DMS79 (cell line): ENCODE measurements at regions not wholly inside any gene's neighbourhood (a gene's known extent, or its start where the extent isn't known, plus 50 kb on each side); places are given as distances from the start of the nearest gene placed in this dataset.

Experiments
- DNase-seq: peaks from one replicate; lab custom pipeline; 2025; lab: John Stamatoyannopoulos, UW

GRCh38 chr10:10462151-10462941 lies 555.3 kb upstream of the CELF2 start:
- DNase-seq, result no peak

GRCh38 chr10:10471758-10472157 lies 545.9 kb upstream of the CELF2 start:
- DNase-seq, result no peak

GRCh38 chr10:10475812-10476211 lies 541.9 kb upstream of the CELF2 start:
- no peak for DNase-seq

DNA sequence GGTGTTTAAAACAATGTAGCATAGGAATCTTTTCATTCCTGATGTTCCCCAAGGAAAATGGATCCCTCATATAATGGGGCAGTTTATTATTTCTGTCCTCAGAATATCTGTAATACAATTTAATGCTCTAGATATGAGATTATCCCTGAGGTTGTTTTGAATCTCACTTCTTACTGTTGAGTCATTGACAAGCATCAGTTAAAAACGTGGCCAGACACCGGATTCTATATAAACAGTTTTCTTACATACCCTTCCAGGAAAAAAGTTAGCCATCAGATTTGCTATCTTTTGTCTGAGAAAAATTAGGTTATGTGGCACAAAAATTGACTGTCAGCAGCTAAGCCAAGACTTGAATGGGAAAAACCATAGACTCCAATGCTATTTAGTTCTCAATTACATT lies 539.8 kb upstream of the CELF2 start:
- no peak for DNase-seq

GRCh38 chr10:10479465-10479864 lies 538.2 kb upstream of the CELF2 start:
- DNase-seq, result no peak

GRCh38 chr10:10482613-10483012 lies 535.1 kb upstream of the CELF2 start:
- DNase-seq, result no peak

DNA sequence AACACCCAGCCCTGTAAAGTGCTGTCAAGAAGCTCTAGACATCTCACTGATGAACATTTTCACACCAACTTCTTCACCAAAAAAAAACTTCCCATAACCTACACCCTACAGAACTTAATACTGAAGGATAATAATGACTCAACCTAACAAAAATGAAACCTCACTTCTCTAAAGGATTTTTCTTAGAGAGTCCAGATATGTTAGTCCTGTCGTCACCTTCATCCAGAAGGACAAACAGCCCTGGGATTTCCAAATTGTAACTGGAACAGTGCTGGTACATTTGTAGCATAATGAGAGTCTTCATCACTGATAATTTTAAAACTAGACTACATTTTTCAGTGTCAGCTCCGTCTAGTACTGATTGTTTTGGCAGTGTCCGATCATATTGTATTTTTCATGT lies 528.6 kb upstream of the CELF2 start:
- DNase-seq, result no peak

- DNase-seq, result no peak
Observed at GRCh38 chr10:10489805-10490571, 527.7 kb upstream of the CELF2 start.

- no peak for DNase-seq
Observed at GRCh38 chr10:10490581-10490980, 527.1 kb upstream of the CELF2 start.

DNA sequence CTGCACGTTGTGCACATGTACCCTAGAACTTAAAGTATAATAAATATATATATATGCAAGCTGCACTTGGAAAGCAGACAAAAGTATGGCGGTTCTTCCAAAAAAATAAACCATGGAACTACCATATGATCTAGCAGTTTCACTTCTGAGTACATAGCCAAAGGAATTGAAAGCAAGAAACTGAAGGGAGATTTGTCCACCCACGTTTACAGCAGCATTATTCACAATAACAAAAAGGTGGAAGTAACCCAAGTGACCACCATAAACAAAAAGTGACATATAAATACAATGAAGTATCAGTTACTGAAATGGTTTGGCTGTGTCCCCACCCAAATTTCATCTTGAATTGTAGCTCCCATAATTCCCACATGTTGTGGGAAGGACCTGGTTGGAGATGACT lies 525.3 kb upstream of the CELF2 start:
- no peak for DNase-seq

GRCh38 chr10:10493833-10494232 lies 523.8 kb upstream of the CELF2 start:
- DNase-seq, result no peak

DNA sequence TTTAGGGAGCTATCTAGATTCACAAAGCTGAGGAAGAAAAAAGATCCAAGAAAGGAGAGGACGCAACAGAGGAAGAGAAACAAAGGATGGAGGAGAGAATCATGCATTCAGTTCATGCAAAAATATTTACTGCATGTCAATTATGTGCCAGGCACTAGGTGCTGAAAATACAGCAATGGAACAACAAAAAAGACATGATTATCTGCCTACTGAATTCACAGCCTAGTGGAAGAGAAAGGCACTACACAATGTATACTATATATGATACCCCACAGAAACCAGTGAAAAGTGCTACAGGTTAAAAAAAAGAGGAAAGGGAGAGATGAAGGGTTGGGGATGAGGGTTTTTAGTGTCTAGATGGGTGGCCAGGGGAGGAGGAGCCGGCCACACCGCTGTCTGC lies 520.4 kb upstream of the CELF2 start:
- DNase-seq, result no peak

DNA sequence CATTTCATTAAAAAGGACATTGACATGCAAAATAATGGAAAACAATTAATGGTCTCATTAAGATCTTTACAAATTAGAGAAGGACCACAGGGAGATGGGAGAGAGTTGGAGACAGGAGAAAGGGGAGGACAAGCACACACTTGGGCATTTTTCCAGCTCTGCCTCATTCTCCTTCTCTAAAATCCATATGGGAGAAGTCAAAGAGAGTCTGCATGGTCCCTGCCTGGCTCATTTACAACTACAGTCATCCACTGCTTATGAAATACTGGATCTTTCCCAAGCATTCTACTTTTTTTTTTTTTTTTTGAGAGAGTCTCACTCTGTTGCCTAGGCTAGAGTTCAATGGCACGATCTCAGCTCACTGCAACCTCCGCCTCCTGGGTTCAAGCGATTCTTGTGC lies 518.9 kb upstream of the CELF2 start:
- DNase-seq, result no peak

- DNase-seq, result no peak
Observed at GRCh38 chr10:10499839-10500238, 517.8 kb upstream of the CELF2 start.

DNA sequence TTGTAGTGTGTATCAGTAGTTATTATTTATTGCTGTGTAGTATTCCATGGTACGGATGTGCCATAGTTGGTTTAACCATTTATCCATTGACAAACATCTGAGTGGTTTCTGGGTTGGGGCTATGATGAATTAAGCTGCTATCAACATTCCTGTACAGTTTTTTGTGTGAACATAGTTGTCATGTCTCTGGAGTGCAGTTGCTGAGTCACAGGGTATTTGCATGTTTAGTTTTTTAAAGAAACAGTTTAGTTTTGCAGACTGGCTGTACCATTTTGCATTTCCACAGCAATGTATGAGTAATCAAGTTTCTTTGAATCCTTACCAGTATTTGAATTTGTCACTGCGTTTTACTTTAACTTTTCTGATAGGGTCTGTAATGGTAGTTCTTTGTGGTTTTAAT lies 516.7 kb upstream of the CELF2 start:
- DNase-seq, result no peak

DNA sequence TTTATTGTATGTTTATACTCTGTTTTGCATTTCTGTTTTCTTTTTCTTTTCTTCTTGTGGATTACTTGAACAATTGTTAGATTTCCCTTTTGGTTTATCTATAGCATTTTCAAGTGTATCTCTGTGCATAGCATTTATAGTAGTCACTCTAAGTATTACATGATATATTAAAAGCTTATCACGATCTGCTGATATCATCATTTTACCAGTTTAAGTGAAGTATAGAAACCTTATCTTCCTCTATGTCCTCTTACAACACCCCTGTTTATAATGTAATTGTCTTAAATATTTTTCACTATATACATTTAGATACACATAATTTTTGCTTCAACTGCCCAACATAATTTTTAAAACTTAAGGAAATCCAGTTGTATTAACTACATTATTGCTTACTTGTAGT lies 513.9 kb upstream of the CELF2 start:
- no peak for DNase-seq

DNA sequence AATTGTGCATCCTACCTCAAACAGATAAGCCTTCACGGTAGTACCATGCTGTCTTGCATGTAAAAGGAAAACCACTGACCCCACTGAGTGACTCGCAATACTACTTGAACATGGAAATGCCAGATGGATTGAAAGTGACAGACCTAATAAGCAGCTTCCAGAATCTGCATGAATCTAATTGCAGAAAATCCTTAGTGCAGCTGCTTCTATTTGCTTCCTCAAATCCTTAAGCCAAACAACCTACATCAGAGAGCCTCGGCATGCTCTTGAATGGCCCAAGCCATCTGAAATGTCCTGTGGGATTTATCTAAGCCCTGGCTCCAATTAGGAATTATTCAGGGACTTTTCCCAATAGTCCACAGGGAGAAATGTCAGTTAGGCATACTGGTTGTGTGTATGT lies 509.5 kb upstream of the CELF2 start:
- no peak for DNase-seq

GRCh38 chr10:10510179-10510578 lies 507.5 kb upstream of the CELF2 start:
- DNase-seq, result no peak

- DNase-seq, result no peak
Observed at GRCh38 chr10:10513067-10513466, 504.6 kb upstream of the CELF2 start.

DNA sequence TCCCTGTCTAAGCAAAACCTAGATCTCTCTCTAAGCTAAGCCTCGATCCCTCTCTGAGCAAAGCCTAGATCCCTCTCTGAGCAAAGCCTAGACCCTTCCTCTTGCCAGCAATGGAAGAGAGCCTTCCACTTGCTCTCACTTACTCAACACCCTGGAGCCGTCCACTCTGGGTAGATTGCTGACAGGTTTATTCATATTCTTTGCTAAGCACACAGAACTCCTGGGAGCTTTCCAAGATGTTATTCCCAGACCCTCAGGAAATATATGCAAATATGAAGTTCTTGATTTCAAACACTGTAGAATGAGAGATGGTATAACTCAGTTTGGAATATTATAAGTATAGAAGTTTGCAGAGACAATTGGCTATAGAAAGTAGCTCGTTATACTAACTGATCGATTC lies 503.8 kb upstream of the CELF2 start:
- no peak for DNase-seq

DNA sequence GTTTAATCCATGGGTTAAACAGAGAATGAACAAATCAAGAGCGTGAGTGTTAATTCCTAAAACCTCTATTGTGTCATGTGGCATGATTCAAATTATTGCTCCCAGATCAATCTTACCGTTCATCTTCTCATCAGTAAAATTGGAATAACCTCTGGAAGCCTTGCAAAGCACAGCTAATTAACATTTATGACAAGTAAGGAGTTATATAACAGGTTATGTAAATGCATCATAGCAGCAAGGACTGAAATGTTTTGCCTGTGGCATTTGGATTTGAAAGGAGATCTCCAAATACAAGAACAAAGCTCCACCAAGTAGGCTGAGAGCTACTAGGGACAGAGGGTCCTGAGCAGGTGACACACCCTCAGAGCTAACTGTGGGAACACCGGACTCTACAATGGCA lies 502.9 kb upstream of the CELF2 start:
- no peak for DNase-seq

GRCh38 chr10:10515479-10516204 lies 502.0 kb upstream of the CELF2 start:
- DNase-seq, result no peak
